ENCODE measurements at regions not wholly inside any gene's neighbourhood (a gene's known extent, or its start where the extent isn't known, plus 50 kb on each side); places are given as distances from the start of the nearest gene placed in this dataset.
"Not testable (repeated sequence)": the region's sequence is repeated elsewhere in the genome, so short reads cannot be mapped to it uniquely, and the experiment has no call there.

DNA sequence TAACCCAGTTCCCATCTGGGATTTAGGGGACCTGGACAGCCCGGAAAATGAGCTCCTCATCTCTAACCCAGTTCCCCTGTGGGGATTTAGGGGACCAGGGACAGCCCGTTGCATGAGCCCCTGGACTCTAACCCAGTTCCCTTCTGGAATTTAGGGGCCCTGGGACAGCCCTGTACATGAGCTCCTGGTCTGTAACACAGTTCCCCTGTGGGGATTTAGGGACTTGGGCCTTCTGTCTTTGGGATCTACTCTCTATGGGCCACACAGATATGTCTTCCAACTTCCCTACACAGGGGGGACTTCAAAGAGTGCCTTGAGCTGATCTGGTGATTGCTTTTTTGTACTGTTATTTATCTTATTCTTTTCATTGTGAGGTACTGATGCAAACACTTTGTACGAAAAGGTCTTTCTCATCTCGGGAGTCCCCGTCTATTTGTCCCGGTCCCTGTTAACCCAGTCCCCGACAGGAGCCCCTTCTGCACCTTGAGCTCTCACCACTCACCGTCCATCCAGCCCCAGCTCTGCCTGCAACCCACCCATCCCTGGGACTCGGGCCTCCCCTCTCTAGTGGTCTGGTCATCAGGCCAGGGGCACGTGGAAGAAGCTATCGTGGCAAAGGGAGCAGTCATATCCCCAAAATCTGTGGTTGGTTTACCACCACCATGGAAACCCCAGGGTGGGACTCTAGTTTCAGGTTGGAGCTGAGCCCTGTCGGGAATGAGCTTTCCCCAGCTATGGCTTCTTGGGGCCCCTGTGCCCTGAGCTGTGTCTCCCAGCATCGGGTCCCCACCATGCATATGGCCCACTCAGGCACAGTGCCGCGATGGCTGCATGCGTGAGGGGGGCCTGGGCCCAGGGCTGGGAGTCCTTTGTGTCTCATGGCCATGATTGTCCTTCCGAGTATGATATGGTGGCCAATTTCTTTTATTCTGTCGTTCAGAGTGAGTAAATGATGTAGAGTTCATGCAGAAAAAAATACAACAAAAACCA, 270.4 kb upstream of the PLCXD1 start:
- WGBS, 2 donors (ENCODE audit: extremely low coverage in 2 of 2, insufficient read length in 2 of 2, insufficient replicate concordance in 1 of 2) = no CpG with 5 or more reads among the region's 18 CpGs
- H2BK15ac ChIP-seq (ENCODE audit: low read length); H3K4me1 ChIP-seq (ENCODE audit: control insufficient read depth in 2 of 2, insufficient read depth in 1 of 2, low read depth in 1 of 2, low read length in 2 of 2); H3K18ac ChIP-seq (ENCODE audit: low read length); H2AK5ac ChIP-seq (ENCODE audit: low read depth, low read length); H3K9ac ChIP-seq (ENCODE audit: low read depth, low read length, poor library complexity); H4K8ac ChIP-seq (ENCODE audit: low read depth, low read length); H2BK120ac ChIP-seq (ENCODE audit: low read depth, low read length); H3K27me3 ChIP-seq (ENCODE audit: control insufficient read depth in 3 of 3, insufficient read depth in 3 of 3, low read depth in 1 of 3, low read length in 3 of 3); H3K23ac ChIP-seq (ENCODE audit: low read depth, low read length, poor library complexity); H3K14ac ChIP-seq (ENCODE audit: low read length); H2BK12ac ChIP-seq (ENCODE audit: low read length); H3K79me1 ChIP-seq (ENCODE audit: low read depth, low read length); H3K9me3 ChIP-seq (replicated peaks in 1 of 2; ENCODE audit: control insufficient read depth in 2 of 2, insufficient read depth in 1 of 2, low read depth in 1 of 2, low read length in 2 of 2); H2AFZ ChIP-seq (ENCODE audit: low read length); H4K91ac ChIP-seq (ENCODE audit: low read depth, low read length, poor library complexity); H3K27ac ChIP-seq (replicated peaks; ENCODE audit: low read length); H3K4ac ChIP-seq (ENCODE audit: low read length); DNase-seq (ENCODE audit: low spot score); H3K4me3 ChIP-seq (ENCODE audit: low read length in 2 of 2); H3K36me3 ChIP-seq (replicated peaks in 1 of 2; ENCODE audit: control insufficient read depth in 2 of 2, insufficient read depth in 2 of 2, low read length in 2 of 2); H3K4me2 ChIP-seq (ENCODE audit: insufficient read depth, low read length, poor library complexity, severe bottlenecking); H2BK5ac ChIP-seq (ENCODE audit: low read length): not testable (repeated sequence)

- DNase-seq (ENCODE audit: low spot score); H3K18ac ChIP-seq (ENCODE audit: low read length); H3K14ac ChIP-seq (ENCODE audit: low read length); H4K91ac ChIP-seq (ENCODE audit: low read depth, low read length, poor library complexity); H3K79me1 ChIP-seq (ENCODE audit: low read depth, low read length); H3K36me3 ChIP-seq (replicated peaks in 1 of 2; ENCODE audit: control insufficient read depth in 2 of 2, insufficient read depth in 2 of 2, low read length in 2 of 2); H4K8ac ChIP-seq (ENCODE audit: low read depth, low read length); H2AK5ac ChIP-seq (ENCODE audit: low read depth, low read length); H3K4me1 ChIP-seq (ENCODE audit: control insufficient read depth in 2 of 2, insufficient read depth in 1 of 2, low read depth in 1 of 2, low read length in 2 of 2); H3K9me3 ChIP-seq (replicated peaks in 1 of 2; ENCODE audit: control insufficient read depth in 2 of 2, insufficient read depth in 1 of 2, low read depth in 1 of 2, low read length in 2 of 2); H3K4me2 ChIP-seq (ENCODE audit: insufficient read depth, low read length, poor library complexity, severe bottlenecking); H2BK15ac ChIP-seq (ENCODE audit: low read length); H3K27ac ChIP-seq (replicated peaks; ENCODE audit: low read length); H3K27me3 ChIP-seq (ENCODE audit: control insufficient read depth in 3 of 3, insufficient read depth in 3 of 3, low read depth in 1 of 3, low read length in 3 of 3); H3K23ac ChIP-seq (ENCODE audit: low read depth, low read length, poor library complexity); H2AFZ ChIP-seq (ENCODE audit: low read length); H3K4me3 ChIP-seq (ENCODE audit: low read length in 2 of 2); H3K4ac ChIP-seq (ENCODE audit: low read length); H2BK5ac ChIP-seq (ENCODE audit: low read length); H2BK12ac ChIP-seq (ENCODE audit: low read length); H2BK120ac ChIP-seq (ENCODE audit: low read depth, low read length); H3K9ac ChIP-seq (ENCODE audit: low read depth, low read length, poor library complexity): not testable (repeated sequence)
- WGBS, 2 donors (ENCODE audit: extremely low coverage in 2 of 2, insufficient read length in 2 of 2, insufficient replicate concordance in 1 of 2) = no CpG with 5 or more reads among the region's 45 CpGs
These were observed 267.2 kb upstream of the PLCXD1 start for GRCh38 chrX:13821-14443.

DNA sequence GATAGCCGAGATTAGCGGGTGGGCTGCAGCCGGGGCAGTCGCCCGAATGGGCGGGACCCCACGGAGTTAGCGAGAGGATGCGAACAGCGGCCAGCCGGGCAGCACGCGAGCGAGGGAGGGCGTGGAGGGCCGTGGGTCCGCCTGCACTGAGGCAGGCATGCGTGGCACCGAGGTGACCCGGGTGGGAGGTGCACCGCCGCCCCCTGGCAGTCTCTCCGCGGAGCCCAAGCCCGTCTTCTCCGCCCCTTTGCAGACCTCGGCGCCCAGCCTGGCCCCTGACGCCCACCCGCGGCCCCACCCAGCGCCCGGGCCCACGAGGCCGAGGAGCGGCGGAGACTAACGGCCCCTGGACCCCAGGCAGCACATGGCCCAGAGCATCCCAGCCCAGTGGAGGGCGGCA, 266.7 kb upstream of the PLCXD1 start:
- H3K79me1 ChIP-seq (ENCODE audit: low read depth, low read length); H3K9ac ChIP-seq (ENCODE audit: low read depth, low read length, poor library complexity); H3K4ac ChIP-seq (ENCODE audit: low read length); H3K9me3 ChIP-seq (replicated peaks in 1 of 2; ENCODE audit: control insufficient read depth in 2 of 2, insufficient read depth in 1 of 2, low read depth in 1 of 2, low read length in 2 of 2); H2BK15ac ChIP-seq (ENCODE audit: low read length); H4K8ac ChIP-seq (ENCODE audit: low read depth, low read length); DNase-seq (ENCODE audit: low spot score); H2BK5ac ChIP-seq (ENCODE audit: low read length); H3K14ac ChIP-seq (ENCODE audit: low read length); H3K23ac ChIP-seq (ENCODE audit: low read depth, low read length, poor library complexity); H2AFZ ChIP-seq (ENCODE audit: low read length); H3K36me3 ChIP-seq (replicated peaks in 1 of 2; ENCODE audit: control insufficient read depth in 2 of 2, insufficient read depth in 2 of 2, low read length in 2 of 2); H3K18ac ChIP-seq (ENCODE audit: low read length); H4K91ac ChIP-seq (ENCODE audit: low read depth, low read length, poor library complexity); H3K4me3 ChIP-seq (ENCODE audit: low read length in 2 of 2); H3K27me3 ChIP-seq (ENCODE audit: control insufficient read depth in 3 of 3, insufficient read depth in 3 of 3, low read depth in 1 of 3, low read length in 3 of 3); H3K27ac ChIP-seq (replicated peaks; ENCODE audit: low read length); H2BK120ac ChIP-seq (ENCODE audit: low read depth, low read length); H2AK5ac ChIP-seq (ENCODE audit: low read depth, low read length); H2BK12ac ChIP-seq (ENCODE audit: low read length); H3K4me1 ChIP-seq (ENCODE audit: control insufficient read depth in 2 of 2, insufficient read depth in 1 of 2, low read depth in 1 of 2, low read length in 2 of 2): not testable (repeated sequence)
- H3K4me2 ChIP-seq (ENCODE audit: insufficient read depth, low read length, poor library complexity, severe bottlenecking) = peak overlapping the region; percentile 25
- WGBS, 2 donors (ENCODE audit: extremely low coverage in 2 of 2, insufficient read length in 2 of 2, insufficient replicate concordance in 1 of 2) = no CpG with 5 or more reads among the region's 39 CpGs

DNA sequence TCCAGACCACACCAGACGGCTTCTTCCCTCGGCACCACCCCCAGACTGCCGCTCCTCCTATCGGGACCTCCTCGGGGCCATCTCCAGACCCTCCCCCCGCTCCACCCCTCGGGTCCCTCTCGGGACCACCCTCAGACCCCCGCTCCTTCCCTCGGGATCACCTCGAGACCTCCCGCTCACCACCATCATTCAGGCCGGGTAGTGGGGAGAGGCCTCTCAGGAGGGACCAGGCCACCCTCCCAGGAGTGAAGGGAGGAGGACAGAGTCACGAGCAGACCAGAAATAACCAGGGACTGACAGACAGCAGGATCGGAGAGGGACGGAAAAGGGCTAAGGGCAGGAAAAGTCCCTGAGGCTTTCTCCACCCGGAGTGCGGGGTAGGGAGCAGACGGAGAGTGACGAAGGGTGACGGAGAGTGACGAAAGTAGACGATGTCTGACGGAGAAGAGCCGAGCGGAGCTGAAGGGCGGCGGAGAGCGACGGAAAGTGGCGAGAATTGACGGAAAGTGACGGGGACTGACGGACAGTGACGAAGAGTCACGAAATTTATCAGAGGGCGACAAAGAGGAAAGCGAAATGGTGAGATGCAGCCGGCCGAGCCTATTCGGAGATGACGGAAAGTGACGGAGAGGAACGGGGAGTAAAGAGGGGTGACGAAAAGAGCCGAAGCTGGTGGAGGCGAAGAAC, 262.3 kb upstream of the PLCXD1 start:
- H3K79me1 ChIP-seq (ENCODE audit: low read depth, low read length); H3K27ac ChIP-seq (replicated peaks; ENCODE audit: low read length); DNase-seq (ENCODE audit: low spot score); H3K23ac ChIP-seq (ENCODE audit: low read depth, low read length, poor library complexity); H4K91ac ChIP-seq (ENCODE audit: low read depth, low read length, poor library complexity); H2BK5ac ChIP-seq (ENCODE audit: low read length); H3K36me3 ChIP-seq (replicated peaks in 1 of 2; ENCODE audit: control insufficient read depth in 2 of 2, insufficient read depth in 2 of 2, low read length in 2 of 2); H3K4ac ChIP-seq (ENCODE audit: low read length); H2AFZ ChIP-seq (ENCODE audit: low read length); H3K27me3 ChIP-seq (ENCODE audit: control insufficient read depth in 3 of 3, insufficient read depth in 3 of 3, low read depth in 1 of 3, low read length in 3 of 3); H2BK15ac ChIP-seq (ENCODE audit: low read length); H3K4me2 ChIP-seq (ENCODE audit: insufficient read depth, low read length, poor library complexity, severe bottlenecking); H2BK120ac ChIP-seq (ENCODE audit: low read depth, low read length); H3K9me3 ChIP-seq (replicated peaks in 1 of 2; ENCODE audit: control insufficient read depth in 2 of 2, insufficient read depth in 1 of 2, low read depth in 1 of 2, low read length in 2 of 2); H2BK12ac ChIP-seq (ENCODE audit: low read length); H3K18ac ChIP-seq (ENCODE audit: low read length); H3K4me3 ChIP-seq (ENCODE audit: low read length in 2 of 2); H3K4me1 ChIP-seq (ENCODE audit: control insufficient read depth in 2 of 2, insufficient read depth in 1 of 2, low read depth in 1 of 2, low read length in 2 of 2); H4K8ac ChIP-seq (ENCODE audit: low read depth, low read length); H3K9ac ChIP-seq (ENCODE audit: low read depth, low read length, poor library complexity); H3K14ac ChIP-seq (ENCODE audit: low read length); H2AK5ac ChIP-seq (ENCODE audit: low read depth, low read length): not testable (repeated sequence)
- no CpG with 5 or more reads among the region's 47 CpGs for WGBS, 2 donors (ENCODE audit: extremely low coverage in 2 of 2, insufficient read length in 2 of 2, insufficient replicate concordance in 1 of 2)

Measured in neuronal stem cell (in vitro differentiated cells).